Testis (tissue), 2 donors: ENCODE measurements at regions not wholly inside any gene's neighbourhood (a gene's known extent, or its start where the extent isn't known, plus 50 kb on each side); places are given as distances from the start of the nearest gene placed in this dataset.
"Not testable (repeated sequence)": the region's sequence is repeated elsewhere in the genome, so short reads cannot be mapped to it uniquely, and the experiment has no call there.

Source experiments
- CTCF ChIP-seq, 3 experiments: fragments of 450-650 bp in 2 of 3; fragments of 200-600 bp in 1 of 3; sonication (generic) in 1 of 3; IDR thresholded peaks; one replicate each; pipeline ENCODE4 v1.5.1; 2016 to 2019; ENCODE audit warnings: antibody characterized with exemption in 3 of 3, mild to moderate bottlenecking in 2 of 3, moderate library complexity in 1 of 3
- POLR2A ChIP-seq: fragments of 450-650 bp; IDR thresholded peaks from one replicate; pipeline ENCODE4 v1.6.1; 2017; ENCODE audit warnings: antibody characterized with exemption, mild to moderate bottlenecking, moderate library complexity

- TF ChIP-seq CTCF (IDR thresholded peaks at IDR 0.05); POLR2A: not testable (repeated sequence)
Measured at GRCh38 chr2:89294335-89294734, 602.9 kb downstream of the RPIA start.
